Loucy (cell line): ENCODE measurements at regions not wholly inside any gene's neighbourhood (a gene's known extent, or its start where the extent isn't known, plus 50 kb on each side); places are given as distances from the start of the nearest gene placed in this dataset.

Experiments
- H2AFZ ChIP-seq: fragments of 200-600 bp; sonication (generic); 2 replicates; pipeline ENCODE4 v1.6.0; 2016; ENCODE audit warnings: antibody characterized with exemption, mild to moderate bottlenecking, low read length, moderate library complexity
- H3F3A ChIP-seq: fragments of 200-600 bp; 2 replicates; pipeline ENCODE4 v1.6.0; 2016; ENCODE audit warnings: antibody characterized with exemption, low read depth, mild to moderate bottlenecking
- H3K27me3 ChIP-seq: fragments of 200-600 bp; sonication (generic); 2 replicates; pipeline ENCODE4 v1.6.1; 2014; ENCODE audit warnings: low read length, mild to moderate bottlenecking; ENCODE audit not compliant: insufficient read depth, poor library complexity, severe bottlenecking
- H3K36me3 ChIP-seq: fragments of 200-600 bp; sonication (generic); 2 replicates; pipeline ENCODE4 v1.6.1; 2016; ENCODE audit warnings: low read length; ENCODE audit not compliant: insufficient read depth
- H3K4me1 ChIP-seq: fragments of 200-600 bp; sonication (generic); 2 replicates; pipeline ENCODE4 v1.5.1; 2014; ENCODE audit warnings: low read length, mild to moderate bottlenecking; ENCODE audit not compliant: insufficient read depth, poor library complexity, severe bottlenecking
- H3K4me2 ChIP-seq: fragments of 200-600 bp; sonication (generic); 2 replicates; pipeline ENCODE4 v1.6.0; 2014; ENCODE audit warnings: antibody characterized with exemption, low read length, low read depth, mild to moderate bottlenecking; ENCODE audit not compliant: poor library complexity, severe bottlenecking
- H3K4me3 ChIP-seq: fragments of 200-600 bp; sonication (generic); 2 replicates; pipeline ENCODE4 v1.5.1; 2014; ENCODE audit warnings: low read length, mild to moderate bottlenecking, mixed read lengths; ENCODE audit not compliant: poor library complexity, severe bottlenecking
- H3K79me2 ChIP-seq: fragments of 200-600 bp; sonication (generic); 2 replicates; pipeline ENCODE4 v1.6.1; 2014; ENCODE audit warnings: low read length; ENCODE audit not compliant: insufficient read depth
- H3K9ac ChIP-seq: fragments of 200-600 bp; sonication (generic); 2 replicates; pipeline ENCODE4 v1.6.0; 2014; ENCODE audit warnings: mild to moderate bottlenecking, low read depth, low read length, moderate library complexity; ENCODE audit not compliant: poor library complexity, severe bottlenecking
- H3K9me2 ChIP-seq: fragments of 200-600 bp; sonication (generic); replicated peaks from 2 replicates; pipeline ENCODE4 v1.6.1; 2016; ENCODE audit warnings: low read depth, low read length, mixed read lengths
- H3K9me3 ChIP-seq: fragments of 200-600 bp; sonication (generic); 2 replicates; pipeline ENCODE4 v1.6.1; 2014; ENCODE audit warnings: mild to moderate bottlenecking, antibody characterized with exemption, low read length, low read depth; ENCODE audit not compliant: insufficient read depth
- H4K20me1 ChIP-seq: fragments of 200-600 bp; sonication (generic); 2 replicates; pipeline ENCODE4 v1.6.0; 2014; ENCODE audit warnings: antibody characterized with exemption, low read length, mild to moderate bottlenecking; ENCODE audit not compliant: insufficient read depth, poor library complexity, severe bottlenecking
- EZH2phosphoT487 ChIP-seq: fragments of 200-600 bp; IDR thresholded peaks from 2 replicates; pipeline ENCODE4 v1.6.1; 2018; ENCODE audit warnings: antibody characterized with exemption, mild to moderate bottlenecking, moderate library complexity, borderline replicate concordance
- TF ChIP-seq, protein P1 (sequence below): fragments of 200-600 bp; sonication (generic); conservative IDR thresholded peaks from 2 replicates; pipeline ENCODE4 v1.5.1; 2014; ENCODE audit warnings: mild to moderate bottlenecking, antibody characterized with exemption, low read length

DNA sequence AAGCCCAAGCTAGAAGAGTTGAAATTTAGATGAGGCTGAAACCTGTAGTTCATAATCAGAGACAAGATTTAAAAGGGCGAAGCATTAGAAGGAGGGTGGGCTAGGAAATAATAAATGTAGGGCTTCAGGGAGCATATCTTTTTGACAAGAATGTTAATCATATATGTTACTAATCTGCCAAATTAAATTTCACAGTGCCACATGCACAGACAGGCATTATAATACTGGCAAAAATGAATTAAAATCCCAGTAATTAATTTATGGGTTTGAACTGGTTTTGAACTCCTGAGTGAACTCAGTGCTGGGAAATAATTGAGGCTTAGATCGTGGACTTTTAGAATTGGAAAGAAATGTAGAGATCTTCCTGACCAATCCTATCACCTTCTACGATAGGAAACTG is 383.5 kb upstream of the IL12A start:
- Histone ChIP-seq H3F3A (no peaks in the 10 kb centered on the region), H3K9me2 (no peaks in the 10 kb centered on the region), H3K4me3 (no peak overlapping the region), H3K9me3 (no peaks in the 10 kb centered on the region; the same call in 1 of the 2 replicates), H3K4me2 (no peak overlapping the region), H3K79me2 (no peaks in the 10 kb centered on the region), H3K27me3 (no peaks in the 10 kb centered on the region), H3K4me1 (no peaks in the 10 kb centered on the region), H3K36me3 (no peaks in the 10 kb centered on the region), H2AFZ (no peak overlapping the region), H3K9ac (no peak overlapping the region), H4K20me1 (no peaks in the 10 kb centered on the region)
- TF ChIP-seq, protein P1, sequence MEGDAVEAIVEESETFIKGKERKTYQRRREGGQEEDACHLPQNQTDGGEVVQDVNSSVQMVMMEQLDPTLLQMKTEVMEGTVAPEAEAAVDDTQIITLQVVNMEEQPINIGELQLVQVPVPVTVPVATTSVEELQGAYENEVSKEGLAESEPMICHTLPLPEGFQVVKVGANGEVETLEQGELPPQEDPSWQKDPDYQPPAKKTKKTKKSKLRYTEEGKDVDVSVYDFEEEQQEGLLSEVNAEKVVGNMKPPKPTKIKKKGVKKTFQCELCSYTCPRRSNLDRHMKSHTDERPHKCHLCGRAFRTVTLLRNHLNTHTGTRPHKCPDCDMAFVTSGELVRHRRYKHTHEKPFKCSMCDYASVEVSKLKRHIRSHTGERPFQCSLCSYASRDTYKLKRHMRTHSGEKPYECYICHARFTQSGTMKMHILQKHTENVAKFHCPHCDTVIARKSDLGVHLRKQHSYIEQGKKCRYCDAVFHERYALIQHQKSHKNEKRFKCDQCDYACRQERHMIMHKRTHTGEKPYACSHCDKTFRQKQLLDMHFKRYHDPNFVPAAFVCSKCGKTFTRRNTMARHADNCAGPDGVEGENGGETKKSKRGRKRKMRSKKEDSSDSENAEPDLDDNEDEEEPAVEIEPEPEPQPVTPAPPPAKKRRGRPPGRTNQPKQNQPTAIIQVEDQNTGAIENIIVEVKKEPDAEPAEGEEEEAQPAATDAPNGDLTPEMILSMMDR, result no peak
- TF ChIP-seq EZH2phosphoT487, result no peak

DNA sequence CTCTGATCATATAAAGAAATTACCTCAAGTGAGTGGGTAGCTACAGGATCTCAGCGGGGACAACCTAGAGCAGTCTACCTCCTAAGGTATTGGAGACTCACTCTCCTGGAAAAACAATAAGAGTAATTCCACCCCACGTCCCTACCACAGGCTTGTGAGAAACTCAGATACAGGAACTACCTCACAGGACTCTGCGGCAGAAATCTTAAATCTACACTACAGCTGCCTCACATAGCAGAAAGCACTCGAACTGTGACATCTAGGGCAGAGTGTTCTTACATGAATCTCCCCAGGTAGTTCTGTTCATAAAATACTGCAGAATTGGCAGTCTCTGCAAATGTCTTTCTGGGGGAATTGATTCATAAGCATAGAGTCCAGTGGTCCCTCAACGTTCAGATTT is 382.9 kb upstream of the IL12A start:
- H3K9ac ChIP-seq, result no peak overlapping the region
- H3K27me3 ChIP-seq, result no peaks in the 10 kb centered on the region
- no peaks in the 10 kb centered on the region for H3K9me2 ChIP-seq
- no peak for TF ChIP-seq EZH2phosphoT487
- TF ChIP-seq, protein P1, result no peak
- H3K9me3 ChIP-seq, result no peaks in the 10 kb centered on the region; the same call in 1 of the 2 replicates
- H4K20me1 ChIP-seq, result no peaks in the 10 kb centered on the region
- no peak overlapping the region for H3K4me2 ChIP-seq
- H3K4me1 ChIP-seq, result no peaks in the 10 kb centered on the region
- no peak overlapping the region for H3K4me3 ChIP-seq
- H3K36me3 ChIP-seq, result no peaks in the 10 kb centered on the region
- no peaks in the 10 kb centered on the region for H3K79me2 ChIP-seq
- no peak overlapping the region for H2AFZ ChIP-seq
- no peaks in the 10 kb centered on the region for H3F3A ChIP-seq

- Histone ChIP-seq H3K79me2 (no peaks in the 10 kb centered on the region), H3F3A (no peaks in the 10 kb centered on the region), H3K36me3 (no peaks in the 10 kb centered on the region), H4K20me1 (no peaks in the 10 kb centered on the region), H3K9ac (no peak overlapping the region), H3K9me2 (no peaks in the 10 kb centered on the region), H2AFZ (no peak overlapping the region), H3K4me2 (no peak overlapping the region), H3K27me3 (no peaks in the 10 kb centered on the region), H3K4me1 (no peaks in the 10 kb centered on the region), H3K9me3 (no peaks in the 10 kb centered on the region), H3K4me3 (no peak overlapping the region)
- no peak for TF ChIP-seq EZH2phosphoT487
- TF ChIP-seq, protein P1, result no peak
These were observed 380.8 kb upstream of the IL12A start for GRCh38 chr3:159607856-159608255.
